ENCODE measurements at regions not wholly inside any gene's neighbourhood (a gene's known extent, or its start where the extent isn't known, plus 50 kb on each side); places are given as distances from the start of the nearest gene placed in this dataset.

GRCh38 chr1:55374216-55374615, 159.1 kb upstream of the USP24 start:
- no peak for DNase-seq (ENCODE audit: low spot score)

GRCh38 chr1:55369474-55369873, 154.3 kb upstream of the USP24 start:
- no peak for DNase-seq (ENCODE audit: low spot score)

- DNase-seq (ENCODE audit: low spot score) = no peak
Measured at GRCh38 chr1:55368698-55369097, 153.5 kb upstream of the USP24 start.

GRCh38 chr1:55367273-55367672, 152.1 kb upstream of the USP24 start:
- no peak for DNase-seq (ENCODE audit: low spot score)

GRCh38 chr1:55364216-55364615, 149.1 kb upstream of the USP24 start:
- DNase-seq (ENCODE audit: low spot score) = no peak

GRCh38 chr1:55363268-55363667, 148.1 kb upstream of the USP24 start:
- DNase-seq (ENCODE audit: low spot score) = no peak

- no peak for DNase-seq (ENCODE audit: low spot score)
Measured at GRCh38 chr1:55362558-55362957, 147.4 kb upstream of the USP24 start.

- DNase-seq (ENCODE audit: low spot score) = no peak
Measured at GRCh38 chr1:55359611-55360010, 144.4 kb upstream of the USP24 start.

GRCh38 chr1:55358581-55358980, 143.4 kb upstream of the USP24 start:
- DNase-seq (ENCODE audit: low spot score) = no peak

GRCh38 chr1:55355549-55355948, 140.4 kb upstream of the USP24 start:
- DNase-seq (ENCODE audit: low spot score) = no peak

- DNase-seq (ENCODE audit: low spot score) = no peak
Measured at GRCh38 chr1:55353707-55354620, 138.8 kb upstream of the USP24 start.

GRCh38 chr1:55352811-55353180, 137.6 kb upstream of the USP24 start:
- no peak for DNase-seq (ENCODE audit: low spot score)

GRCh38 chr1:55352080-55352810, 137.1 kb upstream of the USP24 start:
- DNase-seq (ENCODE audit: low spot score) = no peak

- no peak for DNase-seq (ENCODE audit: low spot score)
Measured at GRCh38 chr1:55348356-55348755, 133.2 kb upstream of the USP24 start.

GRCh38 chr1:55347866-55348265, 132.7 kb upstream of the USP24 start:
- no peak for DNase-seq (ENCODE audit: low spot score)

GRCh38 chr1:55347041-55347440, 131.9 kb upstream of the USP24 start:
- no peak for DNase-seq (ENCODE audit: low spot score)

GRCh38 chr1:55346586-55346985, 131.4 kb upstream of the USP24 start:
- no peak for DNase-seq (ENCODE audit: low spot score)

- DNase-seq (ENCODE audit: low spot score) = no peak
Measured at GRCh38 chr1:55339681-55340080, 124.5 kb upstream of the USP24 start.

- DNase-seq (ENCODE audit: low spot score) = no peak
Measured at GRCh38 chr1:55338448-55338820, 123.3 kb upstream of the USP24 start.

- peak; percentile 30 for DNase-seq (ENCODE audit: low spot score)
Measured at GRCh38 chr1:55337801-55338447, 122.8 kb upstream of the USP24 start.

- no peak for DNase-seq (ENCODE audit: low spot score)
Measured at GRCh38 chr1:55334797-55335196, 119.6 kb upstream of the USP24 start.

- DNase-seq (ENCODE audit: low spot score) = no peak
Measured at GRCh38 chr1:55334160-55334559, 119.0 kb upstream of the USP24 start.

- no peak for DNase-seq (ENCODE audit: low spot score)
Measured at GRCh38 chr1:55333461-55333860, 118.3 kb upstream of the USP24 start.

Measured in LoVo (cell line).